ENCODE measurements at regions not wholly inside any gene's neighbourhood (a gene's known extent, or its start where the extent isn't known, plus 50 kb on each side); places are given as distances from the start of the nearest gene placed in this dataset.

GRCh38 chr1:230498704-230499103 lies 72.6 kb upstream of the PGBD5 start:
- Histone ChIP-seq H3K4me1 (ENCODE audit: control insufficient read depth in 1 of 2, insufficient read depth in 1 of 2, low read depth in 1 of 2, low read length in 1 of 2) (no peaks in the 10 kb centered on the region), H3K27ac (no peak overlapping the region), H3K4me3 (ENCODE audit: low read depth in 1 of 2, low read length in 1 of 2) (no peak overlapping the region), H3K9me3 (no peaks in the 10 kb centered on the region), H3K27me3 (peaks cover 4% of the 10 kb centered on the region), H3K36me3 (no peaks in the 10 kb centered on the region)
- TF ChIP-seq CTCF (IDR thresholded peaks at IDR 0.05): no peak

GRCh38 chr1:230496451-230496850 lies 70.3 kb upstream of the PGBD5 start:
- Histone ChIP-seq H3K4me3 (ENCODE audit: low read depth in 1 of 2, low read length in 1 of 2) (no peak overlapping the region), H3K9me3 (no peaks in the 10 kb centered on the region), H3K36me3 (no peaks in the 10 kb centered on the region), H3K4me1 (ENCODE audit: control insufficient read depth in 1 of 2, insufficient read depth in 1 of 2, low read depth in 1 of 2, low read length in 1 of 2) (no peaks in the 10 kb centered on the region), H3K27me3 (peaks cover 4% of the 10 kb centered on the region), H3K27ac (no peak overlapping the region)
- TF ChIP-seq CTCF (IDR thresholded peaks at IDR 0.05): no peak

DNA sequence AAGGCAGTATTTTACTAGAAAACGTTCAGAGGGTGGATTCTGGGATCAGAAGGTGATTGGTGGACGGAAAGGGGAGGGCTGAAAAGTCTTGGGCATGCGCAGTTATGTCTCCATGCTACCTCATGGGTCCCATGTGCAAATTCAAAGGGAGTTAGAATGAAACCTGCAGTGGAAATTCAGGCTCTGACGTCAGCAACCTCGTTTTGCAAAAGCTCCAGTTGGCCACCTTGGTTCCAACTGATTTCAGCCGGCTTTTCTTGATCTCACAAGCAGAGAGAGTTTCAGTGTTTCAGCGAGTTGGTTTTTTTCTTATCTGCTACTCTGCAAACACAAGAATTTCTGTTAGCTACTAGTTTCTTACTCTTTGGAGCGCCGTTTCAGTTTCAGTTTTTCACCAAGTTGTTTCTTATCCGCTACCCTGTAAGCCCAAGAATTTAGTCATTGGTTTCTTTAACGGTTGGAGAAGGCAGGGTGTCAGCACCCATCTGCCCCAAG lies 69.8 kb upstream of the PGBD5 start:
- Histone ChIP-seq H3K4me1 (ENCODE audit: control insufficient read depth in 1 of 2, insufficient read depth in 1 of 2, low read depth in 1 of 2, low read length in 1 of 2) (no peaks in the 10 kb centered on the region), H3K27ac (no peak overlapping the region), H3K27me3 (peaks cover 4% of the 10 kb centered on the region), H3K36me3 (no peaks in the 10 kb centered on the region), H3K9me3 (no peaks in the 10 kb centered on the region), H3K4me3 (ENCODE audit: low read depth in 1 of 2, low read length in 1 of 2) (no peak overlapping the region)
- TF ChIP-seq CTCF (IDR thresholded peaks at IDR 0.05): no peak

DNA sequence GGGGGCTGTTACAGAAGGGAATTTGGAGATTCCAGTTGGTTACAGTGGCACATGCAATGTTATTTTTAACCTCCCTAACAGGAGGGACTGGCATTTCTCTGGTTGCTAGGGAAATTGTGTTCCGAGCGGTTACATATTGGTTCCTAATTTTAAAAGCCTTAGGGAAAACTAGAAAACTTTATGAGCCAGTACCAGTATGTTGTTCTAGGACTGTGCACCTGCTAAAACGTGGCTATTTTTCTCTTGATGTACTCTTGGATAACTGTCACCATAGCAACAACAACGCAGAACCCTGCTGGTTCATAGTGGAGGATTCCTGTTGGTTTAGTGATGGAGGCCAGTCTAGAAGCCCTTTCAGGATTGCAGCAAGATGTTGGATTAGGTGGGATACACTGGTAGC lies 68.9 kb upstream of the PGBD5 start:
- H3K27ac ChIP-seq: no peak overlapping the region
- H3K27me3 ChIP-seq: peaks cover 4% of the 10 kb centered on the region
- no peak for TF ChIP-seq CTCF (IDR thresholded peaks at IDR 0.05)
- H3K9me3 ChIP-seq: no peaks in the 10 kb centered on the region
- no peak overlapping the region for H3K4me3 ChIP-seq (ENCODE audit: low read depth in 1 of 2, low read length in 1 of 2)
- no peaks in the 10 kb centered on the region for H3K36me3 ChIP-seq
- no peaks in the 10 kb centered on the region for H3K4me1 ChIP-seq (ENCODE audit: control insufficient read depth in 1 of 2, insufficient read depth in 1 of 2, low read depth in 1 of 2, low read length in 1 of 2)

DNA sequence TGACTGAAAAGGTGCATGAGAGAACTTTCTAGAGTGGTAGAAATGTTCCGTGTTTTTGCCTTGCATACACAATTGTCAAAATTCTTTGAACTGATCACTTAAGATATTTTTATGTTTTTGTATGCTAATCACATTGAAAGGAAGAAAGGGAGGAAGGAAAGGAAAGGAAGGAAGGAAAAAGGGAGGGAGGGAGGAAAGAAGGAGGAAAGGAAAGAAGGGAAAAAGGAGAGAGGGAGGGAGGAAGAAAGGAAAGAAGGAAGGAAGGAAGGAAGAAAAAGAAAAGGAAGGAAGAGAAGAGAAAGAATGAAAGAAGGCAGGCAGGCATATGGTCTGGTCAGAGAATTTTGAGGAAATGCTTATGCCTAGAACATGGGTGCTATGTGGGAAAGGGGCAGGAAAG lies 68.4 kb upstream of the PGBD5 start:
- Histone ChIP-seq H3K27me3 (peaks cover 4% of the 10 kb centered on the region), H3K9me3 (no peaks in the 10 kb centered on the region), H3K36me3 (no peaks in the 10 kb centered on the region), H3K27ac (no peak overlapping the region), H3K4me3 (ENCODE audit: low read depth in 1 of 2, low read length in 1 of 2) (no peak overlapping the region), H3K4me1 (ENCODE audit: control insufficient read depth in 1 of 2, insufficient read depth in 1 of 2, low read depth in 1 of 2, low read length in 1 of 2) (no peaks in the 10 kb centered on the region)
- TF ChIP-seq CTCF (IDR thresholded peaks at IDR 0.05): no peak

- no peaks in the 10 kb centered on the region for H3K4me1 ChIP-seq (ENCODE audit: control insufficient read depth in 1 of 2, insufficient read depth in 1 of 2, low read depth in 1 of 2, low read length in 1 of 2)
- no peak for TF ChIP-seq CTCF (IDR thresholded peaks at IDR 0.05)
- H3K4me3 ChIP-seq (ENCODE audit: low read depth in 1 of 2, low read length in 1 of 2): no peak overlapping the region
- peaks cover 4% of the 10 kb centered on the region for H3K27me3 ChIP-seq
- H3K27ac ChIP-seq: no peak overlapping the region
- H3K9me3 ChIP-seq: no peaks in the 10 kb centered on the region
- no peaks in the 10 kb centered on the region for H3K36me3 ChIP-seq
Measured at GRCh38 chr1:230494026-230494425, 67.9 kb upstream of the PGBD5 start.

Measured in neutrophil (primary cell).